HPDE6-E6E7 (cell line): ENCODE measurements at regions not wholly inside any gene's neighbourhood (a gene's known extent, or its start where the extent isn't known, plus 50 kb on each side); places are given as distances from the start of the nearest gene placed in this dataset.
"Not testable (repeated sequence)": the region's sequence is repeated elsewhere in the genome, so short reads cannot be mapped to it uniquely, and the experiment has no call there.

Source experiments
- DNase-seq: peaks from one replicate; pipeline ENCODE4 v3.0.0; 2011; ENCODE audit warnings: missing footprints; ENCODE audit errors: extremely low spot score

DNA sequence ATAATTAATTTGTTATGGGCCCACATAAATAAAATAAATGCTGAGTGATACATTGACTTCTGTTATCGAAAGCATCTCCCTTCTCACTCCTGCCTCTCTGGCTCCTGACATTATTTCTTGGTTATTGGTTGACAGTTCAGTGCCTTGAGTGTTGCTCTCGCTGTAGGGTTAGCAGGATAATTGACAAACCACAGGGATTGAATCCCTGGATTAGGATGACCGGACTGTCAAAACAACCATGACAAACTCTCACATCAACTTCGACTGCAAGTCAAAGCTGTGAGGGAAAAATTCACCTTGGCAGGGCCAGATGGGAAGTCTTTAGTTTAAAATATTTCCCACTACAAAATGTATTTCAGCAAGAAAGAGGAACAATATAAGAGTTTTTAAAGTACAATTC, 245.4 kb upstream of the TFAP2D start:
- DNase-seq, result no peak

- DNase-seq, result no peak
Observed at GRCh38 chr6:50471041-50471440, 242.3 kb upstream of the TFAP2D start.

- DNase-seq, result no peak
Observed at GRCh38 chr6:50510361-50510760, 203.0 kb upstream of the TFAP2D start.

DNA sequence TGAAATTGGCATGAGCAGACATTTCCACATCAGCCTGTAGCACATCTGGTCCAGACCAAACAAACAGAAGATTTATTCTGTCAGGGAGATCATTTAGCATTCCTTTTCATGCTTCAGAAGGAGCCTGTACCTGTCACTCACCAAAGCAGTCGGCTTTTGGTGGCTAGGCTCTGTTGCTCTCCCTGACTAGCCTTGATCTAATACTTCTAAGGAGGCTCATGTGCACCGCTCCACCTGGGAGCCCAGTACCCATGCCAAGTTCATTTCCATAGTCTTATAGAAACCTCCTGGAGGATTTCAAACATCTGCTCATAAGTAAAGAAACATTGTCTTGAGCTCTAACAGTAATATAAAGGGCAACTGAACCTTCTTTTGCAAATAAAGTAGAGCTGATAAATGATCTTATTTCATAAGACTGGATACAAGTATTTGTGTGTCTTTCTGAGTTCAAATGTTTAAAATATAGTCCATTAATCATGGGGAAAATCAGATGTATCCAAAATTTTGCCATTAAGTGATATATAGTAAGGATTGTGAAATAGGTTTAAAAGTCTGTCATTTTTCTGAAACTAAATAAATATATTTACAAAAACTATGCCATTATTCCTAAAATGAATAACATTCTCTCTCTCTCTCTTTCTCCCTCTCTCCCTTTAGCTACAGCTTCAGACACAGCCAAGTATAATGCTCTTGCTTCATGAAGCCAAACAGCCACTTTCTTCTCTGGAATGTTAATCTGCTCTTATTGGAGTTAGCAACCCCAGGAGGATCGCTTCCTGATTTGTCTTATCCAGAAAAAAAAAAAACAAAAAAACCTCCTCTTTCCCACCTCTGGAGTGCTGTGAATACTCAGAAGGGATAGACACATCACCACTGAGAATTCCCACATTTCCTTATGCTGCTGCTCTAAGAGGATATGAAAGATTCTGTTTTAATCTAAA, 192.7 kb upstream of the TFAP2D start:
- no peak for DNase-seq

- no peak for DNase-seq
Observed at GRCh38 chr6:50524341-50524740, 189.0 kb upstream of the TFAP2D start.

DNA sequence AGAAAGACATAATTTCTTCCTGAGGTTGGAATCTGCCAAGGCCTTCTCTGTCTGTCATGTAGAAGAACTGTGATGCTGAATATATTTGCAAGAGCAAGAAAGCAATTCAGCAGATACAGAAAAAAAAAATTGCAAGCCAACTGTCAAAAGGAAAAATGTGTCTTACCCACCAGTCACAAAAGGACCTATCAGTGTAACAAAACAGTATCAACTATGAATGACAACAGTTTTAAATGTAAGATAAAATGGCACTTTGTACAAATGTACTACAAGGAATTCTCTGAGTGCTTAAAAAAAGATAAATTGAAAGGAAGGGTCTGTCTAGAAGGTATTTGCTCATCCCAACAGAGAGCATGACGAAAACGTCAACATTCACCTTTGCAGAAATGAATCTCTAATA, 185.3 kb upstream of the TFAP2D start:
- DNase-seq, result no peak

- DNase-seq, result no peak
Observed at GRCh38 chr6:50539447-50539846, 173.9 kb upstream of the TFAP2D start.

- DNase-seq, result no peak
Observed at GRCh38 chr6:50541941-50542340, 171.4 kb upstream of the TFAP2D start.

DNA sequence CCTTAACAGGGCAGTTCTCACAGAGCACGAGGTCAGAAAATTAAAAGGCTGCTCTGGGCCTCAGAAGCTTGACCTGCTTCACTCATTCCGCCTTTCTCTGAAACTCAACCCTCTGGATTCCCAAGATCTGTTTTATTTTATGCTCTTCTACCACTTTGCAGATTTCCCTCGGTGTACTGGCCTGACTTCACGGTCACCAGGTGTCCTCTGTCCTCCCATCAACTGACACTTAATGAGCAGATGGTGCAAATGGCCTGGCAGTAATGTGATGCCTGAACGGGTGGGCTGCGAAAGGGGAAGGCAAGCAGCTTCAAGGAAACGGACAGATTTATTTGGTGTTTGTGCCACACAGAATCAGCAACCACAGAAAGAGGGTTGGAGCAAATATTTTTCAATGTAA, 169.7 kb upstream of the TFAP2D start:
- no peak for DNase-seq

- no peak for DNase-seq
Observed at GRCh38 chr6:50549026-50549425, 164.3 kb upstream of the TFAP2D start.

DNA sequence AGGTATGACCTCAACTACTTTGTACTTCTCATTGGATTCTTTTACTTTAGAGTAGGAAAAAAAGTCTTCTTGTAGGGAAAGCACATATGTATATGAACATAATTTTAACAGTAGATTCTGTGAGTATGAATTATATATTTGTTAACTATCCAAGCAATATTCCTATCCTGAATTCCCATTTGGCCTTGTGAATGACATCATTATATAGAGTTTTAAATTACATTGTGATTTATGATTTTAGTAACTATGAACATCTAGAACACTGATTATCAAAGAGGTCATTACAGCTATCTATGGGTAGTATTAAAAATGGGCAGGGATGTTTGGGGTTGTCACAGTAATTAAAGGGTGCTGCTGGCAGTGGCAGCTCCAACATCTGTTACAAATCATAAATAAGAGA, 163.9 kb upstream of the TFAP2D start:
- DNase-seq, result no peak

GRCh38 chr6:50555982-50556381, 157.3 kb upstream of the TFAP2D start:
- no peak for DNase-seq

DNA sequence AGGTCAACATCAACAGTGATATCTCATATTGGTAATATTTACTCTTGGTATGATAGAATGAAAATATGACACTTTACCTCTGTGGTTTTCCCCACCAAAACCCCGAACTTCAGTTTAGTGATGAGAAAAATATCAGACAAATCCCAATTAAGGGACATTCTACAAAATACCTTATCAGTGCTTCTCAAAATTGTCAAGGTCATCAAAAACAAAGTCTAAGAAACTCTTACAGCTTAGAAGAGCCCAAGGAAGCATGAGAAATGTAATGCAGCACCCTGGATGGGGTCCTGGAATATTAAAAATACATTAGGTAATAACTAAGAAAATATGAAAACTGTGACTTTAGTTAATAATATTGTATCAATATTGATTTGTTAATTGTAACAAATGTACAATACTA, 148.3 kb upstream of the TFAP2D start:
- no peak for DNase-seq

DNA sequence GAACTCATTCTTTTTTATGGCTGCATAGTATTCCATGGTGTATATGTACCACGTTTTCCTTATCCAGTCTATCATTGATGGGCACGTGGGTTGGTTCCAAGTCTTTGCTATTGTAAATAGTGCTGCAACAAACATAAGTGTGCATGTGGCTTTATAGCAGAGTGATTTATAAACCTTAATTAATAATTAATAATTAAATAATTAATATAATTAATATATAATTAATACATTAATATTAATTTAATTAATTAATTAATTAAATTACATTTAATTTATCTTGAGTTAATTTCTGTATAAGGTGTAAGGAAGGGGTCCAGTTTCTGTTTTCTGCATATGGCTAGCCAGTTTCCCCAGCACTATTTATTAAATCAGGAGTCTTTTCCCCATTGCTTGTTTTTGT, 142.1 kb upstream of the TFAP2D start:
- DNase-seq, result not testable (repeated sequence)

GRCh38 chr6:50585441-50586330, 127.6 kb upstream of the TFAP2D start:
- no peak for DNase-seq

DNA sequence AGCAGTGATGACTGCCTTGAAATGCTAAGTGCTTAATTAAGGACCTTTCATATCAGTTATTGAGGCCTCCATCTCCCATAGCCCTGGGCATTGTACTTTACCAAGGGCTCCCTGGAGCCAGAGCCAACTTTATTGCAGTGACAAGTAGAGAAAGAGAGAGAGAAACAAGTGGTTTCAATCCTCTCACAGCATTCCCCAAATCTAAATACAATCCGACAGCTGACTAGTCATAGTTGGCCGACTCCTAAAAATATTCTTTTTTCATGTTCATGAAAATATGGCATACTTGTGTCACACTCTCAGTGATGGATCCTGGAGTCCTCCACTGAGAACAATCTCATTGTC, 127.0 kb upstream of the TFAP2D start:
- DNase-seq, result no peak

DNA sequence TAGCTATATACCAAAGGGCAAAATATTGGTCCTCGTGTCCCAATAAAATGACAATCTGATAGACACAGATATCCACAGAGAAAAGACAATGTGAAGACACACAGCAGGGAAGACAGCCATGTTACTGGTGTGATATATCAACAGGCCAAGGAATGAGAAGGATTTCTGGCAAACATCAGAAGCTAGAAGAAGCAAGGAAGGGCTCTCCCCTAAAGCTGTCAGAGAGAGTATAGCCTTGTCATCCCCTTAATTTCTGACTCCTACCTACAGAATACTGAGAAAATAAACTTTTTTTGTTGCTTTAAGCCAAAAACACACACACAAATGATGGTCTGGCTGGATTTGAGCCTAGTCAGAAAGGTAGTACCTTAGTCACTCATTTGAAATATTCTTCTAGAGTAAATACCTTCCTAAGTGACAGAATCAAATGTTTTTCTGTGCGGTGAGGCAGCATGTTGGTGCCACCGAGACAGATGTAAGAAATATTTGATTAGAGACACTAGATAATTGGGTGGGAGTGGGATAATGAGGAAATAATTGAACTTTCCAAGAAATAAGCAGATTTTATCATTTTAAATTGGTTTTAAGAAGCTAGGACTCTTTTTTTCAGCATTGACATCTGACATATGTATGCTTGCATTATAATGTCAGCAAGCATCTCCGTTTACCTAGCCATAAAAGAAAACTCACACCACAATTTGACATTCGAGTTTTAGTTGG, 123.4 kb upstream of the TFAP2D start:
- no peak for DNase-seq

DNA sequence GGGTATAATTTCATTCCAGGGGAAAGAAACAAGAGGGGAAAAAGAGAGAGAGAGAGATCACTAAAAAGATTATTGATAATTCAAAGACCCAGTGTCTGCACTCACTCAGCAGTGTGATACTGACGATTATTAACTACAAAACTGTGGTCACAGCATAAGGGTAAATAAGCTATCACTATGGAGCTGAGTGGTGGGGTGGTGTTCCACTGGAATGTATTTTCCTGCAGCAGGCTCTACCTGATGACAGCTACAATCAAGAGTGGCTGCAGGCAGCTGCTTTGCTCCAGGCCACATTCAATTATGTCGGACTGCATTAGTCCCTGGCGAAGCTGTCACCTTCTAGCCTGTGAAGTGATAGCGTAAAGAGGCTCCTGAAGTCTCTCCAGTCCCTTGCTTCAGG, 122.2 kb upstream of the TFAP2D start:
- no peak for DNase-seq

DNA sequence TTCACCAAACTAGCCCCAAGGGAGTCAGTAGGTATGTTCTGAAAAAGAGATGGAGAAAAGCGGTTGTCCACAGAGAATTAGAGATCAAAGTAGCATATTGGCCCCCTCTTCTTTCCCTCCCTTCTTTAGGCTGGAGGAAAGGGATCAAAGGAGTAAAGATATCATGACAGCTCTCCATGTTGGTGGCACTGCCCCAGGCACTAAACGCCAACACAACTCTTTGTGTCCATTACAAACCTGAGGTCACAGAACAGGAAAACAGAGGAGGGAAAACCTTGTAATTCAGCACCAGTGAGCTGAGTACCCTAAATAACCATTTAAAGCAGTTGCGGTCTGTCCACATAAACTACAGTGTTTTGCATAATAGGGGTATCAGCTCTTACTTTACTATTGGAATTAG, 113.0 kb upstream of the TFAP2D start:
- DNase-seq, result no peak

DNA sequence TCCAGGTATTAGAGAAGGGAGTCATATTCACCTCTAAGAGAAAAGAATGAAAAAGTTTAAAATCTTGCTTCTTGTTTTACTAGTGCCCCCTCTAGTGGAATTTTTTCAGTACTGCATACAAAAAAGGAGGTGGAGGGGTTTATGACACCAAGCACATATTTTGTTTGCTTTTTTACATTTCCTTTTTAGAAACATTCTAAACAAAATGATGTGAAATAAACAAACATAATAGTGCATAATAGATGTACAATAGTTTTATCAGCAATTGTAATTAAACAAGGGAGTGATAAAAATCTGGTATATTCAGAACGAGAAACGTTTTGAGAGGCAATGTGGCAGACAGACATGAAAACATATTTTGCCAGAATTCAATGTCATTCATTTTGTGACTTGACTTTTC, 111.0 kb upstream of the TFAP2D start:
- DNase-seq, result peak; percentile 2

DNA sequence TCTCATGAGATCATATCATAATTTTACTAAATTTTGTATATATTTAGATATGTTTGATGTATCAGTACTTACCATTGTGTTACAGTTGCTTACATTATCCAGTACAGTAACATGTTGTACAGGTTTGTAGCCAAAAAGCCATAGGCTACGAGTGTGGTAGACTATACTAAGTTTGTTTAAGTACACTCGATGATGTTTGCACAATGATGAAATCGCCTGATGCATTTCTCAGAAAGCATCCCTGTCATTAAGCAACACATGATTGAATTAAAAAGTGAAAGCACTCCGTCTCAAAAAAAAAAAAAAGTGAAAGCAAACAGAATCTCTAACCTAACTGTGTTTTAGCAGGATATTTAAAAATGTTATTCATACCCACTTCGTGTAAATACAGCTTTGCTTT, 104.9 kb upstream of the TFAP2D start:
- DNase-seq, result no peak

DNA sequence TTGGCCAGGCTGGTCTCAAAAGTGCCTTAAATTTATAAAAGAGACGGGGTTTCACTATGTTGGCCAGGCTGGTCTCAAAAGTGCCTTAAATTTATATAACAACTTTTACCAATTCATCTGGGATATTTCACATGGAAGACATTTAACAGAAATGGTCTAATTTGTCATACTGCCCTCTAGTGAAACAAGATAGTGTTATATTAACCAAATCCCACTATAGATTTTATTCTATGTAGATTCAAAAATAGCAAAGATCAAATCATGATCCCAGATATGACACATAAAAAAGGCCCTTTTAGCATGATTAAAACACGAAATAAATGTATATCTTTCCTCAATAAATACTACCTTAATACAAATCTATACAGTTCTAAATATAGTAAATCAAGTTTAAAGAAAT, 102.8 kb upstream of the TFAP2D start:
- DNase-seq, result no peak
